ENCODE measurements at regions not wholly inside any gene's neighbourhood (a gene's known extent, or its start where the extent isn't known, plus 50 kb on each side); places are given as distances from the start of the nearest gene placed in this dataset.

- no peak for DNase-seq
These were observed 393.4 kb downstream of the ZNF608 start for GRCh38 chr5:124353016-124353415.

GRCh38 chr5:124352312-124352711, 394.1 kb downstream of the ZNF608 start:
- no peak for DNase-seq

GRCh38 chr5:124349931-124350330, 396.5 kb downstream of the ZNF608 start:
- no peak for DNase-seq

DNA sequence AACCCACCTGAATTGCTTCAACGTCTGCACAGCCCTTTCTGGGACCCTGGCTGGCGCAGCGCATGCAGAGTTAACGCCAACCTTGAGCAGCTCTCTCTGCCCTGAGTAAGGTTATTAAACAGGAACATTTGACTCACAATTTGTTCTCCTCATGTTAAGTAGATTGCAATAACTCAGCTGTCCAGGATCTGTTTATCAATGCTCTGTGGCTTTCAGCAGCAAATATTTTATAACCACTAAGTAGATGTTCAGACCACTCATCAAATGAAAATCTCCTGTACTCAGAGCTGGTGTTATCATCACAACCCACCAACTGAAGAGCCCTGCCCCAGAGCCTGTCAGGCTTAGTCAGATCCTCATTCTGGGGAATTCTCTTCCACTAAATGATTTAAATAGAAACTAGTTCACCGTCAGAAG, 403.0 kb downstream of the ZNF608 start:
- no peak for DNase-seq

GRCh38 chr5:124342986-124343385, 403.5 kb downstream of the ZNF608 start:
- DNase-seq = no peak

GRCh38 chr5:124342584-124342983, 403.9 kb downstream of the ZNF608 start:
- DNase-seq = no peak

GRCh38 chr5:124342027-124342471, 404.4 kb downstream of the ZNF608 start:
- DNase-seq = no peak

DNA sequence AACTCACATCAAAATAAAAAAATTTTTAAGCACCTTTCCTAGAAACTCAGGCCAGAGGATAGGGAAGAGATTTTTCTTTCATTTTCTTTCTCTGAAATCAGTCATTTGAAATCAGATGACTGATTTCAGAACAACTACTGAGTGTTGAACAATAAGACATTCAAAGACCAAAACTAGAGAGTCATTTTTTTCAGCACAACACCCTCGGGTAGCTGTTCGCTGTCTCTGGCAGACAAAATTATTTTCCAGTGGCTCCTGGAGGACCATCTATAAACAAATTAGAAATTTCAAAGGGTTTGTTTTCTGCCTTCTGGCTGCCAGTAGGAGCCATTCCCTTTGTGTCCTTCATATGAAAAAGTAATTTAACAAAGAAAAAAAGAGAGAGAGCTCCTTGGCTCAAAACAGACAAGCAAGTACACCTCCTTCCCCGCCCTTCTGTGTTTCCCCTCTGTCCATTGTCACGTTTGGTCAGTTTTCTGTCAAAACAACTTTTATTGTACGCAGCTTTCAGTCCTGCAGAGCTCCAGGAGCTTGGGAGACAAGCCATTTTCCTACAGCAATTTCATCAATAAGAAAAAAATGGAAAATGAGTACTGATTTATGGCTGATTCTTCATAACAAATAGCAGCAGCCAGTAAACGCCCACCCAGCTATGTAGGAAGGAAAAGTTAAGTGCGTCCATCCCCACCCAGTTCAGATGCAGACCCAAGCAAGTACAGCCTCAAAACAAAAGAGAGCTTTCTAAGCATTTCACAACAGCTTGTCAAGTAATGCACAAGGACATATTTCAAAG, 405.2 kb downstream of the ZNF608 start:
- DNase-seq = no peak

GRCh38 chr5:124337996-124338395, 408.4 kb downstream of the ZNF608 start:
- DNase-seq = no peak

DNA sequence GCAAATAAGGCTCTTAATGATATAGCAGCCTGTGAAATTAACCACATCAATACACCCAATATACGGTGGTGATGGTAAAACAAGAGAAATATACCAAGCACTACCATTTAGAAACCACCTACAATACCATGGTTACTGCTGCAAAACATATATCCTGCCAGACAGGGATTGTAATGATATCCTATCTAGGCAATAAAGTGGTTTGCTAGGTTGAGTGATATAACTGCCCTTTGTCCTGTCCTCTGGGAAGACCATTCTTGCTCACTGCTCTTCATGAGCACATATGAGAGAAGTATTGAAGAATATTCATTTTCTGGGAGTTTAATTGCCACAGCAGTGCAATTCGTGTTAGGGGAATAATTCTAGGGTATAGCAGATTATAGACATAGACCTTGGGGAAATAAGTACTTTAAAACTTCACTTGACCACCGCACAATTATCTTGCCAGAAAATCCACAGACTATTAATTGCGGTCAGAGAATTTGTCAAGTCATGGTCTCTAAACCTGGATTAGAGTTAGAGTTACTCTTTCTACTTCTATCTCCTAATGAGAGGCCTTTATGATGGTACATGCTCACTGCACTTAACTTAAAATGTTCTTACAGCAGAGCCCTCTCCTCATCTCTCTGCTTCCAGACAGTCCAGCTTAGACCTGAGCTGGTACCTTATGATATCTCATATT, 413.0 kb downstream of the ZNF608 start:
- DNase-seq = no peak

DNA sequence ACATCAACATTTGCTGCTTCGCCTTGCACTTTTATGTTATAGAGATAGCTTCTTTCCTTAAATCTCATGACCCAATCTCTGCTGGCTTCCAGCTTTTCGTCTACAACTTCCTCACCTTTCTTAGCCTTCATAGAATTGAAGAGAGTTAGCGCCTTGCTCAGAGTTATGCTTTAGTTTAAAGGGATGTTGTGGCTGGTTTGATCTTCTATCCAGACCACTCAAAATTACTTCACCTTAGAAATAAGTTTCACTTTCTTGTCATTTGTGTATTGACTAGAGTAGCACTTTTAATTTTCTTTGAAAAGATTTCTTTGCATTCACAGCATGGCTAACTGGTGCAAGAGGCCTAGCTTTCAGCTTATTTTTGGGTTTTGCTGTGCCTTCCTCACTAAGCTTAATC, 414.2 kb downstream of the ZNF608 start:
- DNase-seq = no peak

- DNase-seq = no peak
These were observed 415.7 kb downstream of the ZNF608 start for GRCh38 chr5:124330595-124331220.

- no peak for DNase-seq
These were observed 418.2 kb downstream of the ZNF608 start for GRCh38 chr5:124328201-124328600.

- DNase-seq = no peak
These were observed 427.8 kb downstream of the ZNF608 start for GRCh38 chr5:124318661-124319060.

DNA sequence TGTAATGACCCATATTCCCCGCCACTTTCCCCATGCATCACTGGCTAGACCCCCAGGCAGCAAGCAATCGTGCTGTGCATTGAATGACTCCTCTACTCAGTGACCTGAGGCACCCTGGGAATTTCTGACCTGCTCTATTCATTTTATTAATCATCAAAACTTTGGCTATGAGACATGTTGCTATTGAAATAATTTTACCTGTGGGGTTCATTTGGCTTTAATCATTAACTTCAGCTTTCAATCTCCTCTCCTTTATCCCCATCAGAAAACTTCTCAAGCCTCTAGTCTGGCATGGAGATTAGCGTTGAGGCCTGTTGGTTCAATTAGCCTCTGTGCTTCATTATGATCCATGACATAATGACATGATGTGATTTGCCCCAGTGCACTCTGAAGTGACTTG, 429.0 kb downstream of the ZNF608 start:
- DNase-seq = no peak

- DNase-seq = no peak
These were observed 430.6 kb downstream of the ZNF608 start for GRCh38 chr5:124315741-124316415.

DNA sequence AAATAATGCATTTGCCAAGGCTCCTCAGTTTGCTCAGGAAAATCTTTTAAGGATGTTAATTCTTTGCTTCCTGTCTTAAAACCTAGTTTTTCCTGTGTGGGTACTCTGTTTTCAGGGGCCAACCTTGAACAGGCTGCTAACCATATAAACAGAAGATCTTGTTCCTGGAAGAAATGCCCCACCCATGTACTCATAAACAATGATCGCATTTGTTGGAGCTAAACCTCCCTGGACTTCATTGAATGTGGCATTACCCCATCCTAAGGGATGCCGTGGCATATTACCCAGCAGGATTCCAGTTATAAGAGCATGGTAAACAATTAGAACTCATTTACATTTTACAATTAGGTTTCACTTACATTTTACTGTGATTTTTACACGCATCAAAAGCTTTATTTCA, 436.0 kb downstream of the ZNF608 start:
- no peak for DNase-seq

DNA sequence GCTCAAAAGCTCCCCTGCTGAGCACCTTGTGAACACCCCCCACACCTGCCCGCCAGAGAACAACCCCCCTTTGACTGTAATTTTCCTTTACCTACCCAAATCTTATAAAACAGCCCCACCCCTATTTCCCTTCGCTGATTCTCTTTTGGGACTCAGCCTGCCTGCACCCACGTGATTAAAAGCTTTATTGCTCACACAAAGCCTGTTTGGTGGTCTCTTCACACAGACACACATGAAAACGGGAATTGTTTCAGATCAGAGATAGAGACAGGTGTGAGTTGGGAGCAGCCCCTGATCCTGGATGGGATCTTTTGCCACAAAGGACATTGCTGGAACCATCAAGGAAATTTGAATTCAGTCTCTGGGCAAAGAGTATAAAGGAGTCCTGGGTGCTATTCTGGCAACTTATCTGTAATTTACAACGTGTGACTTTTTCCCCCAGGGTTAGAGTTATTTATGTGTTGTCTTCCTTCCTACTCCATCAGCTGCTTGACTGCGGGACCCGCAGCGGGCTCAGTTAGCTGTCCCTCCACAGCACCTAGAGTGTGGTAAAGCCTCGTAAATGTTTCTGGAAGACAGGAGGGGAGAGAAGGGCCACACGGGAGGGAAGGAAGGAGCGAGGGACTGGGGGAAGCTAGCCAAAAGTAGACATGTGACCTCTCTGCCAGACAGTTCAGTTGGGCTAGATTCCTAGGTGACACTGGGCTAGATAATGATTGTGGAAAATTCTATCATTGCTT, 437.0 kb downstream of the ZNF608 start:
- DNase-seq = no peak

DNA sequence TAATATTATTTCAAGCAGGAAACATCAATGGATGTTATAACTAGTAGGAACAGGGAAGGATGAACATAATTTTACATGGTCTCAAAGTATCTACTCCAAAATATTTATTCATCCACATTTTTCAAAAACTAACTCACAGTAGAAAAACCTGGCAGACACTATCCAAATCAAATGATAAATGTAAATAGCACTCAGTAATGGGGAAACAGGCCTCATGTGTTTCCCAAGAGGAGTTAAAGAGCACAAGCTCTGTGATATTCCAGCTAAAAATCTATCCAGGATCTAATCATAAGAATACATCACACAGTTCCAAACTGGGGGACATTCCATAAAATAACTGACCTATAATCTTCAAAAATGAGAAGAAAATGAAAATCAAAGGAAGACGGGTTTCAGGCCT, 443.1 kb downstream of the ZNF608 start:
- no peak for DNase-seq

DNA sequence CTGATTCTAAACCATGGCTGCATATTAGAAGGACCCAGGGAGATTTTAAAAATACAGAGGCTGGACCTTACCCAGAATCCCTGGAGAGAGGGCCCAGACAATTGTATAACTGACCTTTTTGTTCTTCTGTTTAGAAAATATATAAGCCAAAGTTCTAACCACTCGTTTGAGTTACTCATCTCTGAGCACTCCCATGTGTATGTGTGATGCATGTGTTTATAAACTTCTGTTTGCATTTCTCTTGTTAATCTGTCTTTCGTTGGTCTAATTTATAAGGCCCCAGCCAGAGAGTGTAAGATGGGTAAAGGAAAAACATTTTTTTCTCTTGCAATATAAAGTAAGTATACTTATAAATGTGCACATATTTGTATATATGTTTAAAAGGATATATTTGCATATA, 443.9 kb downstream of the ZNF608 start:
- no peak for DNase-seq

- no peak for DNase-seq
These were observed 444.6 kb downstream of the ZNF608 start for GRCh38 chr5:124301850-124302249.

DNA sequence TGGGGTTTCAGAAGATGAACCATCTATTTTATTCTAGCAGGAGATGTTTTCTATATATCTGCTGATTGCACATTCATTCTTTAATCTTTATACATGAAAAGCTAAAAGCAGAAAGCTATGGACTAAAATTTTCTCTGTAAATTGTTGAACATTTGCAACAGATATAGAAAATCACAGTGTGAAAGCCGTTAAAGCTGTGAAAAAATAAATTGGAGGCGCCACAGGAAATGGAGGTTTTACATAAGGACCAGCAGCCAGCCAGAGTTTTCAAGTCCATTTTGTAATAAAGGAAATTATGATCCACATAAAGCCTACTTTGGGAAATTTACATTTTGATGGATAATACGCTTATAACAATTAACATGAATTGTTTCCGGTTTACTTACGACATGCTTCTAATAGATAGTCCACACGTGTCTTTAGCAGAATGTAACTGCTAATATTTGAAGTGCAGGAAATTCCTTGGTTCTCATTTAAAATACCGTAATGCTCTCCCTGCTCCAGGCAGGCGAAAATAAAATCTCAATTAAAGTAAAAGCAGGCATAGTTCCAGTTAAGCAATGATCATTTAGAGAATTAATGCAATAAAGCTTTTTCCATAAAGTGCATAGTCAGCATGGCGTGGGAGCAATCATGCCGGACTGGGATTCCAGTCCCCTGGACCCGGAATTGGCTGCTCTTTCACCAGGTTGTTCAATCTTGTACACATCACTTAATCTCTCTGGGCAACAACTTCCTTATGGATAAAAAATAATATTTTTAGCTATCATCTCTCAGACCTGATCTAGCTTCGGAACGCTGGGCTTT, 445.4 kb downstream of the ZNF608 start:
- no peak for DNase-seq
